ENCODE measurements at regions not wholly inside any gene's neighbourhood (a gene's known extent, or its start where the extent isn't known, plus 50 kb on each side); places are given as distances from the start of the nearest gene placed in this dataset.
A peak's percentile ranks its signal among the peaks of the same experiment; 100 is the strongest.

DNA sequence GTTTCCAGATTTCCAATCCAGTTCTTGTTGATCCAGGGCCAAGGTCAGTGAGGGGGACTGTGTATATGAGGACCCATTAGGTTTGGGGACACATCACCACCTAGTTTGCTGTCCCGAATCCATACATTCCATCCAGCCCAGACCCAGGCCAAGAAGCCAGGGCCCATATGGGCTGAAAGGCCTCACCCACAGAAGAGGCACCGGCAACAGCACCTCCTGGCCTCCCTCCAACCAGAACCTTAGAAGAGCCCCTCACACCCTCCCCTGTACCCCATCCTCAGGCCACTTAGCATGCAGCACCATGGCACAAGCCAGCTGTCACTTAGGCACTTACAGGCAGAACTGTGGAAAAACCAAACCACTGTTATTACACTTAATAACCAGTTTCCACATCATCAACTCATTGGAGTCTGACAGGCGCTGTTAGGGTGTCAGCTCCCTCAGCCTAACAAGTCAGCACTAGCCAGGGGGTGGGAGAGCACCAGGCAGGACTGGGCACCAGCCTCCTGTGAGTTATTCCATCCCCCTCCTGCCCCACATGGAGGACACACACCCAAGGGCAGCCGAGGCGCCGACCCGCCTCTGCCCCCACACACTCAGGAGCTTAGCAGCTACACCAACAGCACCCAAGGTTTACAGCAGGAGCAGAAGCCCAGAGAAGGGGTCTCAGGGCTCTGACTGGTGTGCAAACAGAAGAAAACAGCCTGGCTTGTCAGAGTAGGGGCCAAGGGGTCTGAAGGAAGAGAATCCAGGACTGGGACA, 132.0 kb downstream of the BUD13 start:
- TF ChIP-seq CTCF (IDR thresholded peaks at IDR 0.05): no peak
- H3K27me3 Mint-ChIP-seq (ENCODE audit: low read depth, poor library complexity): peaks cover 6% of the 10 kb centered on the region

DNA sequence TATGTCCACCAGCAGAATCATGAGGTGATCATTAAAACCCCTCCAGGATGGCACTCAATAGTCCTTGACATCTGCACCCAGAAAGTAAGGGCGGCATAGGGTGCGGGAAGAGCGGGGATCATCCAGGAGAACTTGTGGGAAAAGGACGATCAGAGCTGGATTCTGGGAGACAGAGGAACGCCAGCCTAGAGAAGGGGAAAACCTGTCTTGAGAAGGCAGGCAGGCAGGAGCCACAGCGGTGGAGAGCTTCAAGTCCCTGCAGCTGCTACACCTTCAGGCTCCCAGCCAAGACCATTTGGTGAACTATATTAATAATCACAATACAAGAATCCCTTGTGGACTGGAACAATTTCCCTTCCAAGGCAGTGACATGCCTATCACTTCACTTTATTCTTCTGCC, 134.3 kb downstream of the BUD13 start:
- Mint-ChIP-seq H3K36me3 (ENCODE audit: low read depth) (no peaks in the 10 kb centered on the region), H3K27ac (no peak overlapping the region), H3K4me1 (no peaks in the 10 kb centered on the region), H3K9me3 (no peaks in the 10 kb centered on the region), H3K4me3 (no peak overlapping the region), H3K27me3 (ENCODE audit: low read depth, poor library complexity) (peaks cover 6% of the 10 kb centered on the region)
- TF ChIP-seq CTCF (IDR thresholded peaks at IDR 0.05): no peak
- DNase-seq: no peak

More for the DNA sequence above, 132.0 kb downstream of the BUD13 start:
- Mint-ChIP-seq H3K36me3 (ENCODE audit: low read depth) (no peaks in the 10 kb centered on the region), H3K4me3 (no peak overlapping the region), H3K27ac (no peak overlapping the region), H3K4me1 (peaks cover 11% of the 10 kb centered on the region), H3K9me3 (no peaks in the 10 kb centered on the region)
- no peak for DNase-seq

- H3K27ac Mint-ChIP-seq: no peak overlapping the region
- H3K4me3 Mint-ChIP-seq: no peak overlapping the region
- TF ChIP-seq CTCF (IDR thresholded peaks at IDR 0.05): no peak
- no peaks in the 10 kb centered on the region for H3K9me3 Mint-ChIP-seq
- H3K4me1 Mint-ChIP-seq: no peaks in the 10 kb centered on the region
- no peak for DNase-seq
- peaks cover 6% of the 10 kb centered on the region for H3K27me3 Mint-ChIP-seq (ENCODE audit: low read depth, poor library complexity)
- H3K36me3 Mint-ChIP-seq (ENCODE audit: low read depth): no peaks in the 10 kb centered on the region
Measured at GRCh38 chr11:116637766-116638165, 135.0 kb downstream of the BUD13 start.

GRCh38 chr11:116636341-116636929, 136.4 kb downstream of the BUD13 start:
- peaks cover 2% of the 10 kb centered on the region for H3K4me1 Mint-ChIP-seq
- no peak overlapping the region for H3K27ac Mint-ChIP-seq
- no peaks in the 10 kb centered on the region for H3K9me3 Mint-ChIP-seq
- H3K27me3 Mint-ChIP-seq (ENCODE audit: low read depth, poor library complexity): no peaks in the 10 kb centered on the region
- no peak for TF ChIP-seq CTCF (IDR thresholded peaks at IDR 0.05)
- no peaks in the 10 kb centered on the region for H3K36me3 Mint-ChIP-seq (ENCODE audit: low read depth)
- no peak overlapping the region for H3K4me3 Mint-ChIP-seq
- no peak for DNase-seq

DNA sequence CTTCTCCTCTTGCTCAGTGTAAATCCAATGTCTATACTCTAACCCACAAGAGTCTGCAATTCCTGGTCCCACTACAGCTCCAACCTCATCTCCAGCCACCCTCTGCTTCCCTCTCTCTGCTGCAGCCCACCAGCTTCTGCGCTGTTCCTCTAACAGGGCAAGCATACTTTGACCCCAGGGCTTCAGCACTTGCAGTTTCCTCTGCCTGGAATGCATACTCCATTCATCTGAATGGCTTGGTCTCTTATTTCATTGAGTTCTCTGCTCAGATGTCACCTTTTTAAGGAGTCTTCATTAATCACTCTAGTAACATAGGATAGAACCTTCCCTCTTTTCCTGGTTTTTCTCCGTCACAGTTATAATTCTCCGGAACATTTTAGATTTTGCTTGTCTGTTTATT, 141.6 kb downstream of the BUD13 start:
- peaks cover 7% of the 10 kb centered on the region for H3K27me3 Mint-ChIP-seq (ENCODE audit: low read depth, poor library complexity)

More for the DNA sequence above, 141.6 kb downstream of the BUD13 start:
- DNase-seq: no peak
- Mint-ChIP-seq H3K4me3 (no peak overlapping the region), H3K4me1 (peaks cover 8% of the 10 kb centered on the region), H3K27ac (peak overlapping the region; percentile 3), H3K36me3 (ENCODE audit: low read depth) (no peaks in the 10 kb centered on the region), H3K9me3 (peaks cover 15% of the 10 kb centered on the region)
- no peak for TF ChIP-seq CTCF (IDR thresholded peaks at IDR 0.05)

All from nephron progenitor cell (in vitro differentiated cells).